ENCODE measurements at regions not wholly inside any gene's neighbourhood (a gene's known extent, or its start where the extent isn't known, plus 50 kb on each side); places are given as distances from the start of the nearest gene placed in this dataset.

DNA sequence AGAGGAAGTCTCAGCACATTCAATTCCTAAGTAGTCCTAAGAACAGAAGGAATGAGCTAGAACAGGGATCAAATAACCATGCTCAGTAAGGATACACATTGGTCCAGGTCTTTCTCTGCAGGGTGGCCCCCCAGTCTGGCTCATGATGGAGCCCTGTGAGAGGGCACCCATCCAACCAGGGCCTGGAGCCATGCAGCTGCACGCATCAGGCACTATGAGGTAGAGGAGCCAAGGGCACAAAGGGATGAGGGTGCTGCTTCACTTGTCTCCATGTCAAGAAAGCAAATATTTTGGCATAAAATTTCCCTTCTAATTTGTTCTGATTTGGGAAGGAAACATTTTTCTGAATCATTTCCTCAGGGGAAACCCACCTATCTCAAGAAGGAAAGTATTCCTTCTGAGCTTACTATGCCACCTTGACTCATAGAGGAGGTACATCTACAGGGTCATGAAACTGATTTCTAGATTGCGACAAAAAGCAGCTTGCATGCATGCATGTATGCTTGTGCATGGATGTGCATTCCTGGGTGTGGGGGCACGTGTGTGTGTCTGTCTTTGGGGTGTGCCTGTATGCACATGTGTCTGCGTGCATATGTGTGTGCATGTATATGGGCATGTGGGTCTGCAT lies 600.3 kb downstream of the MID1IP1 start:
- TF ChIP-seq, protein P1, sequence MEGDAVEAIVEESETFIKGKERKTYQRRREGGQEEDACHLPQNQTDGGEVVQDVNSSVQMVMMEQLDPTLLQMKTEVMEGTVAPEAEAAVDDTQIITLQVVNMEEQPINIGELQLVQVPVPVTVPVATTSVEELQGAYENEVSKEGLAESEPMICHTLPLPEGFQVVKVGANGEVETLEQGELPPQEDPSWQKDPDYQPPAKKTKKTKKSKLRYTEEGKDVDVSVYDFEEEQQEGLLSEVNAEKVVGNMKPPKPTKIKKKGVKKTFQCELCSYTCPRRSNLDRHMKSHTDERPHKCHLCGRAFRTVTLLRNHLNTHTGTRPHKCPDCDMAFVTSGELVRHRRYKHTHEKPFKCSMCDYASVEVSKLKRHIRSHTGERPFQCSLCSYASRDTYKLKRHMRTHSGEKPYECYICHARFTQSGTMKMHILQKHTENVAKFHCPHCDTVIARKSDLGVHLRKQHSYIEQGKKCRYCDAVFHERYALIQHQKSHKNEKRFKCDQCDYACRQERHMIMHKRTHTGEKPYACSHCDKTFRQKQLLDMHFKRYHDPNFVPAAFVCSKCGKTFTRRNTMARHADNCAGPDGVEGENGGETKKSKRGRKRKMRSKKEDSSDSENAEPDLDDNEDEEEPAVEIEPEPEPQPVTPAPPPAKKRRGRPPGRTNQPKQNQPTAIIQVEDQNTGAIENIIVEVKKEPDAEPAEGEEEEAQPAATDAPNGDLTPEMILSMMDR (IDR thresholded peaks at IDR 0.05) = no peak
- TF ChIP-seq POLR2A (IDR thresholded peaks at IDR 0.05) = no peak

Measured in uterus (tissue), 2 donors.